ENCODE measurements at regions not wholly inside any gene's neighbourhood (a gene's known extent, or its start where the extent isn't known, plus 50 kb on each side); places are given as distances from the start of the nearest gene placed in this dataset.

DNA sequence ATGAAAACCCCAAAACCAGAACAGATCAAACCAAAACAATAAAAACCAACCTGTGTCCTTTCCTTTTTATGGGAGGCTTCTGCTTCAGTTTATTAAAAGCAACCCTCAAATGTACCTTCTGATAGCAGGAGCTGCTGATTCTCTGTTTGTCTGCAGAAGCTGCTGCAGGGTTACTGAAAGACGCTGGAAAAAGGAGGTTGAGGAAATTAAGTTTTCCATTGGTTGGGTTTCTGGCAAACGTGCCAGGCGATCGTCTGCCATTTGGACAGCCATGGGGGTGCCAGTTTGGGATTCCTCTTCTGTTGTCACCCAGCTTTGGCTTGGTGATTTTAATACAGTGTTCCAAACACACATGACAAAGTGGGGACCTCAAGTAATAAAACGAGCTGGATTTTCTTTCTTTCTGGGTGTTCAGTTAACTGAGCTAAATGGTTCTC lies 185.4 kb upstream of the ZFHX3 start:
- in situ Hi-C loops (cut with HindIII; ENCODE audit: low sequenced_read_pairs), result no loop called here
- H3K4me3 ChIP-seq (ENCODE audit: low read depth, low read length), result peak overlapping the region; percentile 46
- TF ChIP-seq, protein P1, sequence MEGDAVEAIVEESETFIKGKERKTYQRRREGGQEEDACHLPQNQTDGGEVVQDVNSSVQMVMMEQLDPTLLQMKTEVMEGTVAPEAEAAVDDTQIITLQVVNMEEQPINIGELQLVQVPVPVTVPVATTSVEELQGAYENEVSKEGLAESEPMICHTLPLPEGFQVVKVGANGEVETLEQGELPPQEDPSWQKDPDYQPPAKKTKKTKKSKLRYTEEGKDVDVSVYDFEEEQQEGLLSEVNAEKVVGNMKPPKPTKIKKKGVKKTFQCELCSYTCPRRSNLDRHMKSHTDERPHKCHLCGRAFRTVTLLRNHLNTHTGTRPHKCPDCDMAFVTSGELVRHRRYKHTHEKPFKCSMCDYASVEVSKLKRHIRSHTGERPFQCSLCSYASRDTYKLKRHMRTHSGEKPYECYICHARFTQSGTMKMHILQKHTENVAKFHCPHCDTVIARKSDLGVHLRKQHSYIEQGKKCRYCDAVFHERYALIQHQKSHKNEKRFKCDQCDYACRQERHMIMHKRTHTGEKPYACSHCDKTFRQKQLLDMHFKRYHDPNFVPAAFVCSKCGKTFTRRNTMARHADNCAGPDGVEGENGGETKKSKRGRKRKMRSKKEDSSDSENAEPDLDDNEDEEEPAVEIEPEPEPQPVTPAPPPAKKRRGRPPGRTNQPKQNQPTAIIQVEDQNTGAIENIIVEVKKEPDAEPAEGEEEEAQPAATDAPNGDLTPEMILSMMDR (IDR thresholded peaks at IDR 0.05; ENCODE audit: low read depth, low read length, missing control alignments), result no peak
- DNase-seq (ENCODE audit: low read depth), result no peak

DNA sequence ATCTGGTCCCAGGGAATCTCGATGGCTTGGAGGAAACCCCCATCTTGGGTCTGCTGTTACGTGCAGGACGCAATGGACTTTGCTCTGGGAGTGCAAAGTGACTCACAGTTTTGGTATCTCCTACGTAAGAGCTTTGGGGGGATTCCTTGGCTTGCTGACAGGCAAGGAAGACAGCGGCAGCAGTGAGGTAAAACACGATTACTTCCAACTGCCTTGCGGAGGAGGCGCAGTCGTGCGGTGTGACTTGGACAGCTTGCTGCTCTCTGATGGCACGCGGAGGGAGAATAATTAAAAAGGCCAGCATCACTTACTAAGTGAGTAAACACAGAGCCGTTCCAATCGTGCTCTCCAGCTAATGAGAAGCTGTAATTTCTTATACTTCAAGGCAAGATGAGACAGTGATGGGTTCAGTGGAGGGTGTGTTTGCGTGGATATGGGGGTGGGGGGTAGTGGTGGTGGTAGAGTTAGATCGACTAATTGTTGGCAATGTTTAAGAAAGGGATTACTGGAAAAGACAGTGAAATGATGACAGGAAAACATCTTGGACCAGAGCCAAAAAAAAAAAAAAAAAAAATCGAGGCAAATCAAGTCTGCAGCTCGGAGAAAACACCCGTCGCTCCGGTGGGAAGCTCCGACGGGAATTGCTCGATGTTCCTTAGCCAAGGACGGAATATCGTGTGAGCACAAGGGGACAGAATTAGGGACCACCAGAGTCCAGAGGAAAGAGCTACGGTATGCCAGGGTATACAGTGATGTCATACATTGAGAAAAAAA lies 184.8 kb upstream of the ZFHX3 start:
- H3K4me3 ChIP-seq (ENCODE audit: low read depth, low read length), result peak overlapping the region; percentile 46
- TF ChIP-seq, protein P1 (IDR thresholded peaks at IDR 0.05; ENCODE audit: low read depth, low read length, missing control alignments), result peak; percentile 9
- in situ Hi-C loops (cut with HindIII; ENCODE audit: low sequenced_read_pairs), result no loop called here
- DNase-seq (ENCODE audit: low read depth), result peak; percentile 91

DNA sequence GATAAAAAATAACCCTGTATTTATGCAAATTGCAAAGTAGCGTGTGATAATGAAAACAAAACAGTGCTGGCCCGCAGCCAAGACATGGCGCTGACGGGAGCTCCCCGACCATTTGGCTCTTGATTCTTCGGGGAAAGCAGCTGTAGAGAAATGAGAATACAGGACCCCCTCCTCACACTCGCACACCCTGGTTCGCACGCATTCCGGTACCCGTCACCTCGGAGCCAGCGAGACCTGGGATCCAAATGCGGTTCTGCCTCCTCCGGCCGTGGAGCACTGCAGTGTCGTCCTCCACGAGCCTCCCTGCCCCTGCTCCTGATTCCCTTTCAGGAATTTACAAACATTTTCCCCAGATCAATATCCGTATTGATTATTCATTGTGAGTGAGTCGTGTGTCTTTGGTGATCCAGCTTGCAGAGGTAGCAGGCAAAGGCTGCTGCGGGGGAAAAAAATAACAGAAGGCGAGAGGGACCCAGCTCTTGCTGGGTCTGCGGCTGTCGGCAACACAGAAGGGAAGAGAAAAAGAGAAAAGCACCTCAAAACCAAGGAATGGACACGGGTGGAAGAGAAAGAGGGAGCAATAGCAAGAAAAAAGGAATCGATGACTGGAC lies 184.1 kb upstream of the ZFHX3 start:
- TF ChIP-seq, protein P1 (IDR thresholded peaks at IDR 0.05; ENCODE audit: low read depth, low read length, missing control alignments), result no peak
- DNase-seq (ENCODE audit: low read depth), result no peak
- peak overlapping the region; percentile 46 for H3K4me3 ChIP-seq (ENCODE audit: low read depth, low read length)
- in situ Hi-C loops (cut with HindIII; ENCODE audit: low sequenced_read_pairs), result no loop called here

DNA sequence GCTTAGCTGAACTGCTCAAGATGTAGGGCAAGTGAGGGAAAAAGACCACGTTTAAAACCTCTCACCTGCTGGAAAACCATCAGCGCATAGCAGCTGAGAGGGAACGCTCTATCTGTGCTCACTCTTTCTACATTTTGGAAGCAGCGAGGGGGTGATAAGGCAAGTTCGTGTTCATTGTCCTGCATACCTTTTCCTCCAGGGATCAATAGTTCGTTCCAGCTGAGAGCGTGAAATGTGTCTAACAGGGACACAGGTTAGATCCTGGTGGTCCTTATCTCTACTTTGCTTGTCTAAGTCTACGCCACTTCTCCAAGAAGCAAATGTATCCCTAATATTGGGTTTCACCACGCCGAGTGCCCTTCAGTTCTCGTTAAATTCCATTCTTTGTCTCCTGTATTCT lies 183.5 kb upstream of the ZFHX3 start:
- H3K4me3 ChIP-seq (ENCODE audit: low read depth, low read length), result no peak overlapping the region
- in situ Hi-C loops (cut with HindIII; ENCODE audit: low sequenced_read_pairs), result no loop called here
- no peak for DNase-seq (ENCODE audit: low read depth)
- TF ChIP-seq, protein P1 (IDR thresholded peaks at IDR 0.05; ENCODE audit: low read depth, low read length, missing control alignments), result no peak

DNA sequence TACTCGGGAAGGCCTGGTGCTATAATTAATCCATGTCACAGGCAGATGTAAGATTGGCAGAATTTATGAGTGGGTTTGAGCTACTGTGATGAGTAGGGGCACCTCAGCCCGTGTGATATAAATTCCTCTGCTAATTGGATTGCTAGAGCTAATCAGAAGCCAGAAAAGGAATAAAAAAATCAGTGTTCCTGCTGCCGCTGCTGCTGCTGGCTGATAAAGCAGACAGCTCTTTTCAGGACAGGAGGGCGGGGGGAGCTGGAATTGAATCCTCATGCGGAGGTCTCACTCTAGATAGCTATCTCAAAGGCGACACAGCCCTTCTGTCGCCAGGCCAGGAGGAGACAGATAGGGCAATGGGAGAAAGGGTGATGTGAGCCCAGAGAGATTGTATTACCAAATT lies 182.7 kb upstream of the ZFHX3 start:
- no peak overlapping the region for H3K4me3 ChIP-seq (ENCODE audit: low read depth, low read length)
- DNase-seq (ENCODE audit: low read depth), result no peak
- TF ChIP-seq, protein P1 (IDR thresholded peaks at IDR 0.05; ENCODE audit: low read depth, low read length, missing control alignments), result no peak
- in situ Hi-C loops (cut with HindIII; ENCODE audit: low sequenced_read_pairs), result no loop called here

DNA sequence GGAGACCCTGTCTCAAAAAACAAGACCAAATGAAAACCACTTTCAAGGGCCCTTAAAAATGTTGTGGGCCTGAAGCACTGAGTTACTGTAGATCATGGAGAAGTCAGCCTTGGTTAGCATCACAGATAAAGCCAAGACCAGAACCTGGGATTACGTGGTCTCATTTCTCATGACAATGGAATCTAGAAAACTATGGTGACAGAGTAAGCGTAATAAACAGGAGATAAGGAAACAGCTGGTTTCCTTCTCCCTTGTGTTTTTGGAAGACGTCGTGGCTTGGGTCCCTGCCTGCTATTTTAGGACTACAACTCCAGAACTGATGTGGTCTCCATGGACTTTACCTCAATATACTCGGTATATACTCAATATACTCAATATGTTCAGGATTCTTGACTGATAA lies 180.7 kb upstream of the ZFHX3 start:
- TF ChIP-seq, protein P1 (IDR thresholded peaks at IDR 0.05; ENCODE audit: low read depth, low read length, missing control alignments), result no peak
- H3K4me3 ChIP-seq (ENCODE audit: low read depth, low read length), result no peak overlapping the region
- in situ Hi-C loops (cut with HindIII; ENCODE audit: low sequenced_read_pairs), result no loop called here
- DNase-seq (ENCODE audit: low read depth), result peak; percentile 35

All from astrocyte of the cerebellum (primary cell).